ENCODE measurements at regions not wholly inside any gene's neighbourhood (a gene's known extent, or its start where the extent isn't known, plus 50 kb on each side); places are given as distances from the start of the nearest gene placed in this dataset.

DNA sequence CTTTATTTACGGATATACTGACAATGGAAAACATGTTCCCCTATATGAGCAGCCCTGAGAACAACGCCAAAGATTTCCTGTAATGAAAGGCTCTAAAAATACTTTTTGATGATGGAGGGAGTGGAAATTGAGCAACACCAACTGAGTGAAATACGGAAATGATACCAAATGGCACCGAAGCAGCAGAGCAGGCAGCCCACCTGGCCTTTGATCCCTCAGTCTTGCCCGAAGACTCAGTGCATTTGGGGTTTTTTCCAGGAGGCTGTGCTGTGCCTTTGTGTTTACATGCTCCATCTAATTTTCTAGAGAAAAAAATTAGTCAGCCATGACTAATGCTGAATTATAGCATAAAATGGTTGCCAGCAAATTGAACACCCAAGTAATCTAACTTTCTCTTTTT is 169.9 kb upstream of the RBPJ start:
- intact Hi-C loops (cut with DNase I) = no loop called here
- 62 to 74% (median 64%) methylated on average over 5 of the region's 5 CpGs for WGBS, 4 donors
- Histone ChIP-seq H3K27me3 (no peaks in the 10 kb centered on the region), H3K27ac (peak overlapping the region in 1 of 5 donors; percentile 75), H3K4me1 (replicated peaks in 1 of 2) (peaks cover 0 to 6% of the 10 kb centered on the region in 2 donors), H3K4me3 (no peak overlapping the region), H3K9me3 (replicated peaks in 1 of 3) (no peaks in the 10 kb centered on the region), H3K36me3 (replicated peaks in 1 of 2) (no peaks in the 10 kb centered on the region)
- peak in 1 of 7 donors; percentile 7 for DNase-seq
- TF ChIP-seq, protein P1, sequence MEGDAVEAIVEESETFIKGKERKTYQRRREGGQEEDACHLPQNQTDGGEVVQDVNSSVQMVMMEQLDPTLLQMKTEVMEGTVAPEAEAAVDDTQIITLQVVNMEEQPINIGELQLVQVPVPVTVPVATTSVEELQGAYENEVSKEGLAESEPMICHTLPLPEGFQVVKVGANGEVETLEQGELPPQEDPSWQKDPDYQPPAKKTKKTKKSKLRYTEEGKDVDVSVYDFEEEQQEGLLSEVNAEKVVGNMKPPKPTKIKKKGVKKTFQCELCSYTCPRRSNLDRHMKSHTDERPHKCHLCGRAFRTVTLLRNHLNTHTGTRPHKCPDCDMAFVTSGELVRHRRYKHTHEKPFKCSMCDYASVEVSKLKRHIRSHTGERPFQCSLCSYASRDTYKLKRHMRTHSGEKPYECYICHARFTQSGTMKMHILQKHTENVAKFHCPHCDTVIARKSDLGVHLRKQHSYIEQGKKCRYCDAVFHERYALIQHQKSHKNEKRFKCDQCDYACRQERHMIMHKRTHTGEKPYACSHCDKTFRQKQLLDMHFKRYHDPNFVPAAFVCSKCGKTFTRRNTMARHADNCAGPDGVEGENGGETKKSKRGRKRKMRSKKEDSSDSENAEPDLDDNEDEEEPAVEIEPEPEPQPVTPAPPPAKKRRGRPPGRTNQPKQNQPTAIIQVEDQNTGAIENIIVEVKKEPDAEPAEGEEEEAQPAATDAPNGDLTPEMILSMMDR (IDR thresholded peaks at IDR 0.05) = no peak
- no peak for TF ChIP-seq POLR2A (IDR thresholded peaks at IDR 0.05)

GRCh38 chr4:26151615-26152014 is 169.2 kb upstream of the RBPJ start:
- no peaks in the 10 kb centered on the region for H3K9me3 ChIP-seq (replicated peaks in 1 of 3)
- H3K4me3 ChIP-seq = no peak overlapping the region
- WGBS, 4 donors = 73 to 80% (median 77%) methylated on average over 7 of the region's 7 CpGs
- H3K4me1 ChIP-seq (replicated peaks in 1 of 2) = peaks cover 0 to 6% of the 10 kb centered on the region in 2 donors
- intact Hi-C loops (cut with DNase I) = no loop called here
- no peaks in the 10 kb centered on the region for H3K36me3 ChIP-seq (replicated peaks in 1 of 2)
- no peak for DNase-seq
- H3K27me3 ChIP-seq = no peaks in the 10 kb centered on the region
- TF ChIP-seq, protein P1 (IDR thresholded peaks at IDR 0.05) = no peak
- TF ChIP-seq POLR2A (IDR thresholded peaks at IDR 0.05) = no peak
- peak overlapping the region in 1 of 5 donors; percentile 75 for H3K27ac ChIP-seq

- H3K36me3 ChIP-seq (replicated peaks in 1 of 2) = no peaks in the 10 kb centered on the region
- no peaks in the 10 kb centered on the region for H3K9me3 ChIP-seq (replicated peaks in 1 of 3)
- no peaks in the 10 kb centered on the region for H3K27me3 ChIP-seq
- WGBS, 4 donors = 58 to 74% (median 65%) methylated on average over 6 of the region's 6 CpGs
- intact Hi-C loops (cut with DNase I) = no loop called here
- no peak overlapping the region for H3K27ac ChIP-seq
- H3K4me3 ChIP-seq = no peak overlapping the region
- DNase-seq = no peak
- TF ChIP-seq POLR2A (IDR thresholded peaks at IDR 0.05) = no peak
- TF ChIP-seq, protein P1 (IDR thresholded peaks at IDR 0.05) = no peak
- H3K4me1 ChIP-seq (replicated peaks in 1 of 2) = peaks cover 0 to 6% of the 10 kb centered on the region in 2 donors
Observed at GRCh38 chr4:26152056-26152455, 168.8 kb upstream of the RBPJ start.

DNA sequence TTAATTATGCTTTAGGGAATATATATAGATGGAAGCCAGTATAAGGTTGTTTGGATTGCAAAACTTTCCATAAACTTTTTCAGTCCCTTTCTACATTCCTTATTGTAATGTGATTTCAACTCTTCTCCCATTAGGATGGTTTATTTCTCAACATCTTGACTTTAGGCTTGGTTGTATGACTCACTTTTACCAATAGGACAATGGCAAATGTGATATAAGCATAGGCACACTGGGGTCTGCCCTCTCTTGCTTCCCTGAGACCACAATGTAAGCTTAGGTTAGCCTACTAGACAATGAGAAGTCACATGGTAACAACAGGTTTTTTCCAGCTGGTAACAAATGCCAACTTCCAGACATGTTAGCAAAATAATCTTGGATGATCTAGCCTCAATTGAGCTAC is 163.3 kb upstream of the RBPJ start:
- TF ChIP-seq, protein P1 (IDR thresholded peaks at IDR 0.05) = no peak
- TF ChIP-seq POLR2A (IDR thresholded peaks at IDR 0.05) = no peak
- Histone ChIP-seq H3K36me3 (replicated peaks in 1 of 2) (no peaks in the 10 kb centered on the region), H3K4me1 (replicated peaks in 1 of 2) (no peaks in the 10 kb centered on the region), H3K27ac (no peak overlapping the region), H3K4me3 (no peak overlapping the region), H3K9me3 (replicated peaks in 1 of 3) (no peaks in the 10 kb centered on the region), H3K27me3 (no peaks in the 10 kb centered on the region)
- DNase-seq = no peak
- intact Hi-C loops (cut with DNase I) = no loop called here
